ENCODE measurements at regions not wholly inside any gene's neighbourhood (a gene's known extent, or its start where the extent isn't known, plus 50 kb on each side); places are given as distances from the start of the nearest gene placed in this dataset.
A peak's percentile ranks its signal among the peaks of the same experiment; 100 is the strongest.
"Not testable (repeated sequence)": the region's sequence is repeated elsewhere in the genome, so short reads cannot be mapped to it uniquely, and the experiment has no call there.

DNA sequence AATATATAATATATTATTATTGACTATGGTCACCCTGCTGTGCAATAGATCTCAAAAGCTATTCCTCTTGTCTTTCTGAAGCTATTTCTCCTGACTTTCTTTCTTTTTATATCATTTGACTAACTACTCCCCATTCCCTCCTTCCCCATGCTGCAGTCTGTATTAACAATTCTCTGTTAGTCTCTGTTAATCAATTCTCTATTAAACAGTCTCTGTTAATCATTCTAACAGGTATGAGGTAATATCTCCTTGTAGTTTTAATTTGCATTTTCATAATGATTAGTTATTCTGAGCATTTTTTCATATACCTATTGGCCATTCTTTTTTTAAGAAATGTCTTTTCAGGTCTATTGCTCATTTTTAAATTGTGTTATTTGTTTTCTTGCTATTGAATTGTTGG is 201.0 kb upstream of the B3GALT2 start:
- Mint-ChIP-seq H3K36me3 (no peaks in the 10 kb centered on the region), H3K4me1 (no peaks in the 10 kb centered on the region), H3K27me3 (no peaks in the 10 kb centered on the region), H3K27ac (no peak overlapping the region), H3K9me3 (peaks cover 0 to 4% (median 2%) of the 10 kb centered on the region in 7 donors), H3K4me3 (no peak overlapping the region)
- H3K36me3 ChIP-seq (ENCODE audit: control insufficient read depth, insufficient read depth, low read length): no peaks in the 10 kb centered on the region
- H3K4me1 ChIP-seq (ENCODE audit: control insufficient read depth, insufficient read depth, low read length, poor library complexity, severe bottlenecking): no peaks in the 10 kb centered on the region
- no peak for DNase-seq
- H3K27ac ChIP-seq (ENCODE audit: insufficient read depth, low read length, poor library complexity, severe bottlenecking): no peak overlapping the region
- ATAC-seq (ENCODE audit: low read depth in 2 of 2): no peak
- no peaks in the 10 kb centered on the region for H3K9me3 ChIP-seq (ENCODE audit: control insufficient read depth in 2 of 2, low read length in 2 of 2)
- H3K4me3 ChIP-seq (ENCODE audit: low read depth, low read length): no peak overlapping the region
- H3K27me3 ChIP-seq (ENCODE audit: control insufficient read depth, insufficient read depth, low read length): no peaks in the 10 kb centered on the region

- not testable (repeated sequence) for H3K36me3 Mint-ChIP-seq; H3K4me3 Mint-ChIP-seq; H3K9me3 ChIP-seq (ENCODE audit: control insufficient read depth in 2 of 2, low read length in 2 of 2); H3K36me3 ChIP-seq (ENCODE audit: control insufficient read depth, insufficient read depth, low read length); H3K27ac Mint-ChIP-seq; ATAC-seq (ENCODE audit: low read depth in 2 of 2); H3K9me3 Mint-ChIP-seq; H3K27me3 Mint-ChIP-seq; DNase-seq; H3K27me3 ChIP-seq (ENCODE audit: control insufficient read depth, insufficient read depth, low read length); H3K4me3 ChIP-seq (ENCODE audit: low read depth, low read length); H3K27ac ChIP-seq (ENCODE audit: insufficient read depth, low read length, poor library complexity, severe bottlenecking); H3K4me1 ChIP-seq (ENCODE audit: control insufficient read depth, insufficient read depth, low read length, poor library complexity, severe bottlenecking); H3K4me1 Mint-ChIP-seq
Observed at GRCh38 chr1:193378451-193378850, 192.0 kb upstream of the B3GALT2 start.

- no peaks in the 10 kb centered on the region for H3K27me3 Mint-ChIP-seq
- no peak for DNase-seq
- Histone ChIP-seq H3K27ac (ENCODE audit: insufficient read depth, low read length, poor library complexity, severe bottlenecking) (no peak overlapping the region), H3K36me3 (ENCODE audit: control insufficient read depth, insufficient read depth, low read length) (no peaks in the 10 kb centered on the region), H3K27me3 (ENCODE audit: control insufficient read depth, insufficient read depth, low read length) (no peaks in the 10 kb centered on the region), H3K4me3 (ENCODE audit: low read depth, low read length) (no peak overlapping the region), H3K9me3 (ENCODE audit: control insufficient read depth in 2 of 2, low read length in 2 of 2) (no peaks in the 10 kb centered on the region), H3K4me1 (ENCODE audit: control insufficient read depth, insufficient read depth, low read length, poor library complexity, severe bottlenecking) (no peaks in the 10 kb centered on the region)
- no peak for ATAC-seq (ENCODE audit: low read depth in 2 of 2)
- H3K27ac Mint-ChIP-seq: no peak overlapping the region
- H3K36me3 Mint-ChIP-seq: no peaks in the 10 kb centered on the region
- no peak overlapping the region for H3K4me3 Mint-ChIP-seq
- H3K4me1 Mint-ChIP-seq: no peaks in the 10 kb centered on the region
- H3K9me3 Mint-ChIP-seq: peaks cover 0 to 3% (median 2%) of the 10 kb centered on the region in 7 donors
Observed at GRCh38 chr1:193377472-193377871, 191.1 kb upstream of the B3GALT2 start.

DNA sequence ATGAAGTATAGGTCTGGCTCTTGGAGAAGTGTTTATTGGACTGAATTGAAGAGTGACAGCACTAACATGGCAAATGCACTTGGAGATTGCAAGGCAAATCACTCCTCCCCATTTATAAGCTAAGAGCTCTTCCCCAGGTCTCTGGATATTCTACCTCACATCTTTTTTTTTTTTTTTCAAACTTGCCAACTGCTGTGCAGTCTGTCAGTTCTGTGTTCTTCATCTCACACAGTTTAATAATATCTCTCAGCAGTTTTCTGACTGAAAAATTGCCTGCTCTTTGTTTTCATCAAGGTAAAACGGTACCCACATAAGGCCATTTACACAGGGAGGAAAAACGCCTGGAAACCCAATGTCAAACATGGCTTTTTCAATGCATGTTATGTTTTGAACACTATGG is 186.1 kb upstream of the B3GALT2 start:
- H3K4me3 ChIP-seq (ENCODE audit: low read depth, low read length): no peak overlapping the region
- Mint-ChIP-seq H3K9me3 (peaks cover 0 to 2% (median 0%) of the 10 kb centered on the region in 7 donors), H3K4me1 (peaks cover 0 to 23% (median 13%) of the 10 kb centered on the region in 4 donors), H3K27ac (no peak overlapping the region), H3K27me3 (no peaks in the 10 kb centered on the region), H3K4me3 (no peak overlapping the region), H3K36me3 (no peaks in the 10 kb centered on the region)
- H3K9me3 ChIP-seq (ENCODE audit: control insufficient read depth in 2 of 2, low read length in 2 of 2): no peaks in the 10 kb centered on the region
- ATAC-seq (ENCODE audit: low read depth in 2 of 2) (no peak), DNase-seq (no peak)
- no peaks in the 10 kb centered on the region for H3K27me3 ChIP-seq (ENCODE audit: control insufficient read depth, insufficient read depth, low read length)
- no peaks in the 10 kb centered on the region for H3K36me3 ChIP-seq (ENCODE audit: control insufficient read depth, insufficient read depth, low read length)
- H3K4me1 ChIP-seq (ENCODE audit: control insufficient read depth, insufficient read depth, low read length, poor library complexity, severe bottlenecking): no peaks in the 10 kb centered on the region
- no peak overlapping the region for H3K27ac ChIP-seq (ENCODE audit: insufficient read depth, low read length, poor library complexity, severe bottlenecking)

DNA sequence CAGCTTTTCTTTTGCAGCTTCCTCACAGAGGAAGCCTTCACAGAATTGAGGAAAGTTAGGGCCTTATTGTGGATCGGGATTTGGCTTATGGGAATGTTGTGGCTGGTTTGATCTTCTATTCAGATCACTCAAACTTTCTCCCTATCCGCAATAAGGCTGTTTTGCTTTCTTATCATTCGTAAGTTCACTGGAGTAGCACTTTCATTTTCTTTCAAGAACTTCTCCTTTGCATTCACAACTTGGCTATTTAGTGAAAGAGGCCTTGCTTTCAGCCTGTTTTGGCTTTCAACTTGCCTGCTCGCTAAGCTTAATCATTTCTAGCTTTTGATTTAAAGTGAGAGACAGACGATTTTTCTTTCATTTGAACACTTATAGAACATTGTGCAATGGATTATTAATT is 181.9 kb upstream of the B3GALT2 start:
- H3K27ac ChIP-seq (ENCODE audit: insufficient read depth, low read length, poor library complexity, severe bottlenecking): no peak overlapping the region
- no peaks in the 10 kb centered on the region for H3K4me1 ChIP-seq (ENCODE audit: control insufficient read depth, insufficient read depth, low read length, poor library complexity, severe bottlenecking)
- Mint-ChIP-seq H3K9me3 (no peaks in the 10 kb centered on the region), H3K27ac (peak overlapping the region; percentile 75 to 91 (median 83)), H3K36me3 (no peaks in the 10 kb centered on the region), H3K27me3 (no peaks in the 10 kb centered on the region), H3K4me1 (peaks cover 0 to 24% (median 15%) of the 10 kb centered on the region in 4 donors), H3K4me3 (peak overlapping the region; percentile 2 to 85 (median 56))
- H3K36me3 ChIP-seq (ENCODE audit: control insufficient read depth, insufficient read depth, low read length): no peaks in the 10 kb centered on the region
- H3K27me3 ChIP-seq (ENCODE audit: control insufficient read depth, insufficient read depth, low read length): no peaks in the 10 kb centered on the region
- ATAC-seq (ENCODE audit: low read depth in 2 of 2) (peak; percentile 26 to 42), DNase-seq (peak in 1 of 3 donors; percentile 50)
- no peaks in the 10 kb centered on the region for H3K9me3 ChIP-seq (ENCODE audit: control insufficient read depth in 2 of 2, low read length in 2 of 2)
- H3K4me3 ChIP-seq (ENCODE audit: low read depth, low read length): peak overlapping the region; percentile 80

DNA sequence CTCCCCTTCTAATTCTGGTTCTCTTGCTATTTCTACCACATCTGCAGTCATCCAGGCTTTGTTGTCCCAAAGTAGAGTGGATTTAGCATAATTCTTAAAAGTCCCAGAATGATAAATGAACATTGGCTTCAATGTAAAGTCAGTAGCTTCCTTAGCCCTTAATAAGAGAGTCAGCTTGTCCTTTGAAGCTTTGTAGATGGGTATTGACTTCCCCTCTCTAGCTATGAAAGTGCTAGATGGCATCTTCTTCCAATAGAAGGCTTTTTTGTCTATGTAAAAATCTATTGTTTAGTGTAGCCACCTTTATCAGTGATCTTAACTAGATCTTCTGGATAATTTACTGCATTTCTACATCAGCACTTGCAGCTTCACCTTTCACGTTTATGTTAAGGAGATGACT is 181.4 kb upstream of the B3GALT2 start:
- ATAC-seq (ENCODE audit: low read depth in 2 of 2): peak; percentile 33 to 67
- Mint-ChIP-seq H3K4me3 (peak overlapping the region; percentile 2 to 85 (median 56)), H3K27me3 (no peaks in the 10 kb centered on the region), H3K4me1 (peaks cover 0 to 24% (median 15%) of the 10 kb centered on the region in 4 donors), H3K36me3 (no peaks in the 10 kb centered on the region), H3K9me3 (no peaks in the 10 kb centered on the region), H3K27ac (peak overlapping the region; percentile 75 to 91 (median 83))
- no peak for DNase-seq
- H3K36me3 ChIP-seq (ENCODE audit: control insufficient read depth, insufficient read depth, low read length): no peaks in the 10 kb centered on the region
- H3K4me1 ChIP-seq (ENCODE audit: control insufficient read depth, insufficient read depth, low read length, poor library complexity, severe bottlenecking): no peaks in the 10 kb centered on the region
- H3K27ac ChIP-seq (ENCODE audit: insufficient read depth, low read length, poor library complexity, severe bottlenecking): no peak overlapping the region
- no peaks in the 10 kb centered on the region for H3K27me3 ChIP-seq (ENCODE audit: control insufficient read depth, insufficient read depth, low read length)
- peak overlapping the region; percentile 80 for H3K4me3 ChIP-seq (ENCODE audit: low read depth, low read length)
- H3K9me3 ChIP-seq (ENCODE audit: control insufficient read depth in 2 of 2, low read length in 2 of 2): no peaks in the 10 kb centered on the region

- no peaks in the 10 kb centered on the region for H3K36me3 Mint-ChIP-seq
- Histone ChIP-seq H3K36me3 (ENCODE audit: control insufficient read depth, insufficient read depth, low read length) (no peaks in the 10 kb centered on the region), H3K4me3 (ENCODE audit: low read depth, low read length) (no peak overlapping the region), H3K9me3 (ENCODE audit: control insufficient read depth in 2 of 2, low read length in 2 of 2) (no peaks in the 10 kb centered on the region), H3K27ac (ENCODE audit: insufficient read depth, low read length, poor library complexity, severe bottlenecking) (no peak overlapping the region), H3K27me3 (ENCODE audit: control insufficient read depth, insufficient read depth, low read length) (no peaks in the 10 kb centered on the region), H3K4me1 (ENCODE audit: control insufficient read depth, insufficient read depth, low read length, poor library complexity, severe bottlenecking) (no peaks in the 10 kb centered on the region)
- DNase-seq (no peak), ATAC-seq (ENCODE audit: low read depth in 2 of 2) (no peak)
- no peaks in the 10 kb centered on the region for H3K27me3 Mint-ChIP-seq
- H3K4me3 Mint-ChIP-seq: no peak overlapping the region
- peaks cover 0 to 24% (median 15%) of the 10 kb centered on the region in 4 donors for H3K4me1 Mint-ChIP-seq
- no peaks in the 10 kb centered on the region for H3K9me3 Mint-ChIP-seq
- no peak overlapping the region for H3K27ac Mint-ChIP-seq
Observed at GRCh38 chr1:193366764-193367507, 180.5 kb upstream of the B3GALT2 start.

DNA sequence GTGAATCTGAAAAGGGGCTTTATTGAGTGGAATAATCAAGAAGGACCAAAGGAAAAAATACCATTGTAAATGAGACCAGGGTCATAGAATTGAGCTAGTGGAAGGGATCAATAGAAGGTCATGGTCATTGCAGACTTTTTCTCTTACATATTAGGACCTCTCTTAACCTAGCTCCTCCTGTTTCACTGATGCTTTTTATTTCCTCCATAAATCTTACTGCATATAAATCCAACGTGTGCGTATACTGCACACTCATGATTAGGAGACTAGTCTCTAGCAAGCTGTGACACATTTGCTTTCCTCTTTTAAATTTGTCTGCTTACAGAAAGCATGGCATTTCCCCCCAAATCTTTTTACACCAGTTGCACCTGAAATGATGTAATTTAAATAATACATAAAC is 179.6 kb upstream of the B3GALT2 start:
- no peaks in the 10 kb centered on the region for H3K27me3 Mint-ChIP-seq
- peaks cover 0 to 21% (median 15%) of the 10 kb centered on the region in 4 donors for H3K4me1 Mint-ChIP-seq
- H3K4me3 Mint-ChIP-seq: no peak overlapping the region
- Histone ChIP-seq H3K27me3 (ENCODE audit: control insufficient read depth, insufficient read depth, low read length) (no peaks in the 10 kb centered on the region), H3K36me3 (ENCODE audit: control insufficient read depth, insufficient read depth, low read length) (no peaks in the 10 kb centered on the region), H3K4me3 (ENCODE audit: low read depth, low read length) (no peak overlapping the region), H3K27ac (ENCODE audit: insufficient read depth, low read length, poor library complexity, severe bottlenecking) (no peak overlapping the region), H3K4me1 (ENCODE audit: control insufficient read depth, insufficient read depth, low read length, poor library complexity, severe bottlenecking) (no peaks in the 10 kb centered on the region), H3K9me3 (ENCODE audit: control insufficient read depth in 2 of 2, low read length in 2 of 2) (no peaks in the 10 kb centered on the region)
- H3K9me3 Mint-ChIP-seq: no peaks in the 10 kb centered on the region
- no peaks in the 10 kb centered on the region for H3K36me3 Mint-ChIP-seq
- DNase-seq (no peak), ATAC-seq (ENCODE audit: low read depth in 2 of 2) (no peak)
- H3K27ac Mint-ChIP-seq: no peak overlapping the region

Measured in CD4-positive, CD25-positive, alpha-beta regulatory T cell (primary cell).